Stimulated activated CD4-positive, alpha-beta T cell treated with anti-CD3 and anti-CD28 coated beads, Interleukin-1b, Interleukin-23, amount 100 ng/mL, for 4 hours (primary cell): ENCODE measurements at regions not wholly inside any gene's neighbourhood (a gene's known extent, or its start where the extent isn't known, plus 50 kb on each side); places are given as distances from the start of the nearest gene placed in this dataset.
"Not testable (repeated sequence)": the region's sequence is repeated elsewhere in the genome, so short reads cannot be mapped to it uniquely, and the experiment has no call there.

Experiments
- DNase-seq, 2 donors: peaks; one replicate each; pipeline ENCODE4 v3.0.0-alpha.2; 2020; ENCODE audit warnings: low read depth in 2 of 2

DNA sequence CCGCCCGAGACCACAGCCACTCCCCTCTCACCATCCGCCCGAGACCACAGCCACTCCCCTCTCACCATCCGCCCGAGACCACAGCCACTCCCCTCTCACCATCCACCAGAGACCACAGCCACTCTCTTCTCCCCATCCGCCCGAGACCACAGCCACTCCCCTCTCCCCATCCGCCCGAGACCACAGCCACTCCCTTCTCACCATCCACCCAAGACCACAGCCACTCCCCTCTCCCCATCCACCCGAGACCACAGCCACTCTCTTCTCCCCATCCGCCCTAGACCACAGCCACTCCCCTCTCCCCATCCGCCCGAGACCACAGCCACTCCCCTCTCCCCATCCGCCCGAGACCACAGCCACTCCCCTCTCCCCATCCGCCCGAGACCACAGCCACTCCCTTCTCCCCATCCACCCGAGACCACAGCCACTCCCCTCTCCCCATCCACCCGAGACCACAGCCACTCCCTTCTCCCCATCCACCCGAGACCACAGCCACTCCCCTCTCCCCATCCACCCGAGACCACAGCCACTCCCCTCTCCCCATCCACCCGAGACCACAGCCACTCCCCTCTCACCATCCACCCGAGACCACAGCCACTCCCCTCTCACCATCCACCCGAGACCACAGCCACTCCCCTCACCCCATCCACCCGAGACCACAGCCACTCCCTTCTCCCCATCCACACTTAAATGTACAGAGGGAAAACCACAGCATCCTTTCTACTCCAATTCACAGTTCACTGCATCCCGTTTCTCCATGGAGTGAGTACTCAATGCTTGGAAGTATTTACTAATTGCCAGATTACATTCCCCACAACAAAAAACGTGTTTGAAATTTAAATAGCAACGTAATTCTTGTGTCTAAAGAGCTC lies 83.5 kb upstream of the SFSWAP start:
- not testable (repeated sequence) for DNase-seq

DNA sequence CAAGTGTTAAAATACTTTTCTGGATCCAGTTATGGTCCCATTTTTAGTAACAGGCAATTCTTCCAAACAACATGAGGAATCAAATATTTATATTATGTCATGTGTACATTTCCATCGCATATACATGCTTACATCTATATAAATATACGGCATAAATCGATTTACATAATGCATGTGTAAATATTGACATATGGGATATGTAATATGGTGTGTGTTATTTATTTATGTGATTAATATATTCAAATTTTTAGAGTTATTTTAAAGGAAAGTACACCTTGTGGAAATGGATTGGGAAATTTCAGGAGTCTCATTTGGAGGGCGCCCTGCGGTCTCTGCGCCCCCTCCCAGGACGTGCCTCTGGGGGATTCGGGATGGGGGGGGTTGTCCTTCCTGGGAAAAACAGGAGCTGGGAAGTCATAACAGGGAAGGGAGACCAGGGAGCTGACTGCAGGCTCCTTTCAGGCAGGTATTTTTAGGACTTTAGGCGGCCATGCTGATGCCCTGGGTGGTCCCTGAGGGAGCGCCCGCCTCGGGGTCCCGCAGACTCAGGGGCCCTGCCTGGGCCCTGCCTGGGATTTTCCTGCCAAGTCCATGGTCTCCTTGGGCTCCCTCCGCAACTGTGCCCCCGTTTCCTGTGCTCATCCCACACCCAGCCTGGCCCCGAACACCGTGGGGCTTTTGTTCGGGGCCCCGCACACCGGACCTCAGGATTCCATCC lies 82.7 kb upstream of the SFSWAP start:
- DNase-seq, result no peak

DNA sequence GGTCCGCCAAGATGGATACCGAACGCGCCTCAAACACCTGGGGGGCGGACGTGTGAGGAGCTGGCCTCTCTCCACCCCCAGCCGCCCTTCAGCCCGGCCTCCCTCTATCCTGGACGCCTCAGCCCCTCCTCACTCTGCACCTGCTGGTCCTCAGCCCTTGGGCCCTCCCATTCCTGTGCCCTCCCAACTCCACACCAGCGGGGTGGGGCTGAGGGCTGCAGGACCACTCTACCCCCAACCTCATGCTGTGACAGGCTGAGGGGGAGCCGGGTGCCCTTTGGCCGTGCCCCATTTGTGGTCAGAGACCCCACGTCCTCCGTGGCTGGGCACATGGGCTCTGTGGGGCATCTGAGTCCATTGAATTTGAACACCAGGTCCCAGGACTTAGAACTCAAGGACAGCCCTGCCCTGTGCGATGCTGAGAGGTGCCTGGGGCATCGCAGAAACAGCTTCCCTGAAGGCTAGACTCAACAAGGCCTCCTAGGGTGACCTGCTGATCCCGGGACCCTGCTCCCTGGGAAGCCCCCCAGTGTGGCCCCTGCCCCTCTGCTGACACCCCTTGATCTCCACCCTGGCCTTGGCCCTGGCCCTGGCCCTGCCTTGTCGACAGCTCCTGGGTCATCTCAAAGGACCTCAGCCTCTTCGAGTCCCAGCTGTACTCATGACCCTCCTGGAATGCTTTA lies 82.0 kb upstream of the SFSWAP start:
- no peak for DNase-seq

DNA sequence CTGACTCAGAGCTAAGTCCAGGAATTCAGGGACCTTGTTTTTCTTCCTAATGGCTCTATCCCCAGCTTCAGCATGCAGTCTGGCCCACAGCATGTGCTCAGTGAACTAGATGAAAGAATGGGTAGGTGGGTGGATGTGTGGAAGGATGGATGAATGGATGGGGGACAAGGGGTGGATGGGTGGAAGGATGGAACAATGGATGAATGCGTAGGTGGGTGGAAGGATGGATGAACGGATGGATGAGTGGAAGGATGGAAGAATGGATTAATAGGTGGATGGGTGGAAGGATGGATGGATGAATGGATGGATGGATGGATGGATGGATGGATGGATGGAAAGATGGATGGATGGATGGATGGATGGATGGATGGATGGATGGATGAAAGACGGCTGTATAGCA lies 79.7 kb upstream of the SFSWAP start:
- no peak for DNase-seq

DNA sequence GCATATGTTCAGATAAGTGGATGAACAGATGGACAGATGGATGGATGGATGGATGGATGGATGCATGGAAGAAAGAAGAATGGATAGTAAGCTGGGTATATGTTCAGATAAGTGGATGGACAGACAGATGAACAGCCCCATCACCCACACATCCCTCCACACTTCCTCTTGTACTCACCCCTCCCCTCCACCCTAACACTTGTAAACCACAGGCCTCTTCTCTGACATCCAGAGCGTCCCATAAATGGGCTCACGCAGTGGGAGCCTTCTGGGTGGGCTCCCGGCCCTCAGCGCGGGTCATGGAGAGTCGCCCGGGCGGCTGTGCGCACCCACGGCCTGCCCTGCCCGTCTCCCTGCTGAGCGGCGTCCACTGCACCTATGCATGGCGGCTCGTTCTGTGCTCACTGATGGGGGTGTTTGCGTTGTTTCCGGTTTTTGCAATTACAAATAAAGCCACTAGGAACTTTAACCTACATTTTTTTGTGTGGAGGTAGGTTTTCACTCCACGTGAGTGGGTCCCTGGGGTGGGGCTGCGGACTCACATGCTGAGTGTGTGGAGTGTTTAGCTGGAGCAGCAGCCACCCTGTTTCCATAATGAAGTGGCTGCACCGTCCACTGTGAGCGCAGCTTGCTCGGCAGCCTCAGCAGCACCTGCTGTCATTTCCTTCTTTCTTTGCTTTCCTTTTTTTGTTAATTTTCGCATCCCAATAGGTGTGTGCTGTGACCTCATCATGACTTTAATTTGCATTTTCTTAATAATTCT lies 78.8 kb upstream of the SFSWAP start:
- DNase-seq, result not testable (repeated sequence)

DNA sequence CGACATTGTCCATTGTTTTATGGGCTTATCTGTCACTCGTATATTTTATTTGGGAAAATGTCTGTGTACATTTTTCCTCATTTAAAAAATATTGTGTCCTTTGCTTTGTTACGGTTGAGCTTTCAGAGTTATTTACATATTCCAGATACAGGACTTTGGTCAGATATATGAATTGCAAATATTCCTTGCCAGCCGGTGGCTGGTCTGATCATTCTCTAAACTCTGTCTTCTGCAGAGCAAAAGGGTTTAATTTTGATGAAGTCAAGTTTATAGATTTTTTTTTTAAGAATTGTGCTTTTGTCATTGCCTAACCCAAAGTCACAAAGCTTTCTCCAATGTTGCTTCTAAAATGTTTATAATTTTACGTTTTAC lies 78.3 kb upstream of the SFSWAP start:
- DNase-seq, result not testable (repeated sequence)

DNA sequence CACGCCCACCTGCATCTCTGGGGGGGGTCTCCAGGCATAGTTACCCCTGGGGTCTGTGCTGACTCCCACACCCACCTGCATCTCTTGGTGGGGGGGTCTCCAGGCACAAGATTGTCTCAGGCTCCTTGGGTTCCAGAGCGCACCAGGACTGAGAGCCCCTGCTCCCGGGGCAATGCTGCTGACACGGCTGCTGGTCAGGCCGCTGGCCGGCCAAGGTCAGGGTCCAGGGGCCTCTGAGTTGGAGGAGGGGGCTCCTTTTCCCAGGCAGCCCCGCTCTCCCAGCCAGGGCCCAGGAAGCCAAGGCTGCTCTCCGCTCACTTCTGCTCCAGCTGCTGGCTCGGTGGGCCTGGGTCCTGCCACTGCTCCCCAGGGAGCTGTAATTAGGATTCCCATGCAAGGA lies 77.3 kb upstream of the SFSWAP start:
- DNase-seq, result not testable (repeated sequence)

DNA sequence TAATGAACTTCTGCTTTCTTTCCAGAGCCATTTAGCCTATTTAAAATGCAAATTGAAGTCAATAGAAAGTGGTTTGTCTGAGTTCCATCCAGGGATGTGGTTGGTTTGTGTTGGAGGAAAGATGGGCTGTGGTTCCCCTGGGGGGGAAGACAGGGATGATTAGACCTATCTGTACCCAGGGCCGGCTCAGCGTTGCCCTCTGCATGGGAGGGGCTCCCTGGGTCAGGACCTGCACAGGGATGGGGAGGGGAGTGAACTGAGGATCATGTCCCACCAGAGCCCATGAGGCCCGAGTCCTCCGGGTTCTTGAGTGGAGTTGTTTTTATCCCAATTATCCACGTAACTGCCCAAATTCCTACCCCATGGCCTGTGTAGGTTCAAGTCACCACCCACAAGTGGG lies 76.9 kb upstream of the SFSWAP start:
- DNase-seq, result no peak

DNA sequence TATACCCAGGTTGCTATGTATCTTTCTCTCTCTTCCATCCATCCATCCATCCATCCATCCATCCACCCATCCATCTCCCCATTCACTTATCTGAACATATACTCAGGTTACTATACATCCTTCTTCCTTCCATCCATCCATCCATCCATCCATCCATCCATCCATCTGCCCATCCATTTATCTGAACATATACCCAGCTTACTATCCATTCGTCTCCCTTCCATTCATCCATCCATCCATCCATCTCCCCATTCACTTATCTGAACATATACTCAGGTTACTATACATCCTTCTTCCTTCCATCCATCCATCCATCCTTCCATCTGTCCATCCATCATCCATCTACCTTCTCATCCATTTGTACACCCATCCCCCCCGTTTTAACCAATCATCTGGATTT lies 75.9 kb upstream of the SFSWAP start:
- not testable (repeated sequence) for DNase-seq

DNA sequence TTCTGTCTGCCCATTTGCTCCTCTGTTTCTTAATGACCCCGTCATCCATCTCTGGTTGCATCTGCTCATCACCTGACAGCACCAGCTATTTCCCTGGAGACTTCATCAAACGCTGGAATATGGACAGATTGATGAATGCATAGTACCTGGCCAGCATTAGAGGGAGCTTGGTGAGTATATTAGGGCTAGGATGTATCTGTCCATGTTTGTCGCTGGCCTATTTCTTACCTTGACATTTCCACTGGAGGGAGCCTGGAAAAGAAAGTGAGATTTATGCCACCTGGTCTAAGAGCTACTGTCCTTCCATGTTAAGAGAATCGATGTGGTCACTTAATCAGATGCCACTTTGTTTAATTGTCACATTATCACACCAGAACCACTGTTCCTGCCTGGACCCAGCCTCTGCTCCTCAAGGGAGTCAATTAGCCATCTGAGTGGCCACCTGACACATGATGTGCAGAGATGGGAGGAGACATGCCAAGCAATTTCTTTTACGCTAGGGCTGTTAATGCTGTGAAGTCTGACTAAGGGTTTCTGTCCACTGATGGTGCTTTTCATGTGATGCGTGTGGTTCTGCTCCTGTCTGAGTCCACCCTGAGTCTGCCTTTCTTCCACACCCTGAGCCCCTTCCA lies 75.3 kb upstream of the SFSWAP start:
- no peak for DNase-seq

DNA sequence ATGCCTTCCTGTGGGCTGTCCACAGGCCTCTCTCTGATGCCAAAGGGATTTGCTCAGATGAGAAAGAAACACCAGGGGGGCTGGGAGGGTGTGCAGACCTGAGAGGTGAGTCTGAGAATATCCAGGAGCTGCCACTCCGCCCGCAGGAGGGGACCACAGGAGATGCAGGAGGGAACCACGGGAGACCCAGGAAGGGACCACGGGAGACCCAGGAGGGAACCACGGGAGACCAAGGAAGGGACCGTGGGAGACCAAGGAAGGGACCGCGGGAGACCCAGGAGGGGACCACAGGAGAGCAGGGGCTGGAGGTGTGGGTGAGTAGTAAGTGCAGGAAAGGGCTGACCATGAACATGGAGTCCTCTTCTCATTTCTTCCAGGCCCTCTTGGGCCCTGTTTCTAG lies 74.6 kb upstream of the SFSWAP start:
- no peak for DNase-seq

DNA sequence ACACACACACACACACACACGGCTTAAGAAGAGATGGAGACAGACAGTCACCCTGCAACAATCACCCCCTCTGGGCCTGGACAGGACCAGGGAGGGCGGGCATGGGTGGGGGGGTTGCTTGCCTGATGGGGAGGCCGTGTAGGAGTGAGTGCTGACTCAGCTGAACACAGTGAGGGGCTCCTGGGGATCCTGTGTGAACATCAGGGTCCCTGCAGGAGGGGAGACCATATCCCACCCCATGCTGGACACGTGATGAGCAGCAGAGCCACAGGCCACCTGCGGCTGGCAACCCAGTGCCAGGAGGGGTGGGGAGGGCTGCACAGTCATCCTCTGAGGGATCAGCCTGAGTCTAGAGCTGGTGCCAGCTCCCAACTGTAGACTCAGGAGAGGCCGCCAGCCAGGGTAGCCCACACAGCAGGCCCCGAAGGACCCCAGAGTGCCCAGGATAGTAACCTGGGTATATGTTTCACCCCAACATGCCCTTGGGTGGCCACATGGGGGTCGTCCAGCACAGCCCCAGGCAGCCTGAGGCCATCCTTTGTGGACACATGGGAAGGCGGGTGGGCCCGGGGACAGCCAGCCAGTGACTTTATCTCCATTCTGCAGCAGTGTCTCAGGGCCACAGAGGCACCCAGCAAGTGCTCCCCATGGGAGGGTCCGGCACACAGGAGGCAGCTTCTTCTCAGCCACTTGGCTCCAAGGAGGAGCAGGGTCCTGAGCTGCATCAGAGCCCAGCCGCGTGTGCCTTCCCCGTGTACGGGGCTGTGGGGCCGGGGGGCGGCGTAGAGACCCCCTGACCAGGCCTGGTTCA lies 73.7 kb upstream of the SFSWAP start:
- DNase-seq, result no peak

DNA sequence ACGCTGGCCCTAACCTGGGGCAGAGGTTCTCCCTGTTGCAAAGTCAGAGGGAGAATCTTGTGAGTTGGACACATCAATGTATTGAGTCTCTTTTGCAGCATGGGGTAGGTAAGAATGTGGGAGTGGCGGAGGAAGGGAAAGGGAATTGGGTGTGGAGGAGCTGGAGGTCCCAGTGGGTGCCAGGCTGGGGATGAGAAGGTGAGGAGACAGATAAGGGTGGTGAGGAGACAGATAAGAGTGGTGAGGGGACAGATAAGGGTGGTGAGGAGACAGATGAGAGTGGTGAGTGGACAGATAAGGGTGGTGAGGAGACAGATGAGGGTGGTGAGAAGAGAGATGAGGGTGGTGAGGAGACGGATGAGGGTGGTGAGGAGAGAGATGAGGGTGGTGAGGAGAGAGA lies 72.9 kb upstream of the SFSWAP start:
- DNase-seq, result no peak

DNA sequence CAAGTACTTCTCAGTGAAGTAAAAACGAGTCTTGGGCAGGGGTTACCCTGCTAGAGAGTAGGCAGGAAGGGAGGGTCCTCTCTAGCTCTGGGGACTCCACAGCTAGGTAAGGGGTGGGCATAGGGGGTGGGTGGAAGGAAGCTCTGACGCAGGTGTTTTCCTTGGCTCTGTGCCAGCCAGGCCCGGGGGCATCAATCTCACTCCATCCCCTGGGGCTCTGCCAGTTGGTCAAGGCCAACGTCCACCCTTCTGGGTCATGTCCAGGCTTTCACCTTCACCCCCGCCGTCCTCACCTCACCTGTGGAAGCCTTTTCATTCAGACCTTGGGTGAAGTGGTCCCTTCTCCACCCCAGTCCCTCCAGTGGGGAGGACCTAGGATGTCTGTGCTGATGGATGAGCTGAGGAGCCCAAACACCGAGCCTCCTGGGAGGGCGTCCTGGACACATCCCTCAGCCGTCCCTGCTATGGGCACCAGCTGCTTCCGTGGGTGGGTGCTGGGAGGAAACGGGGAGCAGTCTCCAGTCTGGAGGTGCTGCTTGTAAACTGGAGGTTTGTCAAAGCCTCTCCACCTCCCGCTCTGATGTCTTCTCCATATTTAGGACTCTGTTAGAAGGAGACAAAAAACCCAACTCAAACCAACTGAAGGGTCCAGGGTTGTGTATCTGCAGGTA lies 71.5 kb upstream of the SFSWAP start:
- no peak for DNase-seq

DNA sequence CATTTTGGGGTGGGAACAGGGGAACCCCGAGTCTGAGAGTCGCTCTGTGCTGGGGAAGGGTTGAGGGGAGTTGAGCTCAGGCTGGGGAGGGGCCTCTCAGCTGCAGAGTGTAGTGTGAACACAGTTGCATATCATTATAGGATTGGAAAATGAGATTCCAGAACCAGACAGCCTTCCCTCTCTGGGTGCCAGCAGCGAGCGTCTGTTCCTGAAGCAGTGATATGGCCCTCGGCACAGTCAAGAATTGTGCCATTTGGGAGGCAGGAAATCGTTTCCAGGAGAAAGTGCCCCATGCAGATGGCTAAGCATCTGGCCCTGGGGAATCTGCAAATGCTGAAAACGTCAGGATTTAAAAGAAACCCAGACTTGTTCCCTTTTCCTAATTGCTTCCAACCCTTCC lies 70.4 kb upstream of the SFSWAP start:
- DNase-seq, result no peak

DNA sequence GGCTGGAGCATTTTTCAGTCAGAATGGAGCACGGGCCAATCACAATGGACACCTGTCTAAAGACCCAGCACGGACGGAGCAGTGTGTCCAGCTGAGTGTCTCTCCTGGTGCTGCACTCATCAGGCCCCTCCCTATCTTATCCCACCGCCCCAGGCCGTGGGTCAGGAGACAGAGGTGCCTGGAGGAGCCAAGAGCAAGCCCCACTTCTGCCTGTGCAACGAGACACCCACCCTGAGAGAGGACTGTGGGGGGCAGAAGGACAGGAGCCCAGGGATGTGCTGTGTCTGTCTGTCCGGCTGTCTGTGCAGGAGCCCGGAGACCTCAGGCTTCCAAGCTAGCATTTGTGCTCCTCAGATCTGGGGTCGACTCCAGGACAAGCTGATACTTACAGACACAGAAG lies 69.6 kb upstream of the SFSWAP start:
- no peak for DNase-seq

DNA sequence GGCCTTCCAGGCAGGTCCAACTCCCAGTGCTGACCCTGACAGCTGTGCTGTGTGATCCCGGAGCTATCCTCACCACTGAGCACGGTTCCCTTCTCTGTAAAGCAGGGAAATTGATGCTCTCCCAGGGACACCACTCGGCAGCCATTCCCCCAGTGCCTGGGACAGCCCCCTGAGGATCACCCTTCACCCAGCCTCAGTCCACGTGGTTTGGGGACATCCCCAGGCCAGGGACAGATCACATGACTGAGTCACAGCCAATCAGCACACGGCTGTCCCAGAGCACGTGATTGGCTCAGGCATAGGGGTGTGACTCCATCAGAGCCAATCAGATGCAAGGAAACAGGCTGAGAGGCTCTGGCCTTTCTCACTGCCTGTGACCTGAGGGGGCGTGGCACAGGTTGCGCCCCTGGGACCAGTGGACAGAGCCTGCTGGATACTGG lies 68.8 kb upstream of the SFSWAP start:
- DNase-seq, result no peak

DNA sequence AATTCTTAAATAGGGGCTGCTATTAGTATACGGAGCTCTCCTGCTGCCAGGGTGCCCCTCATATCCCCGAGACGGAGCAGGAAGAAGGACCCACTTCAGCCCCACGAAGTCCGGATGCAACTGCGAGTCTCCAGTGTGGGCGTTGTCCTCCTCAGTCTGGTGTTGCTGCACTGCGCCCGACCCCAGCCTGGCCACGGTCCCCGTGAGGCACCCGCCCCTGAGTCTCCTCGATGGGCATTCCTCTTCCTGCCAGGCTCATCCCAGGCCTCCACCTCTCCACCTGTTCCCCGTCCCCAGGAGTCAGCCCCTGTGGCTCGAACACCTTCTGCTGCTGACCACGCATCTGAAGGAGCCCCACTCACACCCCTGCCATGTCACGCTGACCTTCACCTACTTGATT lies 68.1 kb upstream of the SFSWAP start:
- DNase-seq, result no peak

DNA sequence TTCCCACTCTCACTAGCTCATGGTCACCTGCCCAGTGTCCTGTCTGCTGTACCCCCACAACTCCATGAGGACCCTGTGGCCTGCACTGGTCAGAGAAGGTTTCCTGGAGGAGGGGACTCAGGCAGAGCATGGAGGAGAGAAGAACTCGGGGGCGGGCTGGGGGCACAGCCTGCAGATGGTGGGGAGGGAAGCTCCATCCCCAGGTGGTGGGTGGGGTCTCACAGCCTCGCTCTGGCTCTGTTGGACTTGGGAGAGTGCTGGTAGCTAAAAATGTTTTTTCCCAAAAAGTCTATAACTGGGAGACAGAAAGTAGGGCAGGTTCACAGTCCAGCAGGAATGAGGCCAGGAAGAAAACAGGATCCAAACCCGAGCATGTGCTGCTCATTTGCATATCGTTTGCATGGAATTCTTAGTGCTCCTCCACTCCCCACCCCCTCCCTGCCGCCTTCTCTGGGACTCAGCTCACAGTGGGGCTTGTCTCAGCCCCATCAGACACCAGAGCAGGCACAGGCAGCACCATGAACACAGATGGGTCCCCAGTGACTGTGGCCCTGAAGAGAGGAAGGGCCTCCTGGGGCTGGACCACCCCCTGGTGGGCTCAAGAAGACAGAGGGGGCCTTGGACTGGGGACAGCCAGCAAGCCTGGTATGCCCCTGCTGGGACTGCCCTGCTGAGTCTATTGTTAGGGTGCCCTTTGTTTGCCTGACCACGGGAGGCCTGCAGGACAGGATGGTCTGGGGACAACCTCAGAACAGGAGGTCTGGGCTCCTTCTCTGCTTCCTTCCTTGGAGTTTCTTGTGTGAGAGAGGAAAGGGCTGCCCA lies 67.0 kb upstream of the SFSWAP start:
- no peak for DNase-seq
